NCI-H1417 treated with DMSO at 0.1 percent for 48 hours (cell line): ENCODE measurements at regions not wholly inside any gene's neighbourhood (a gene's known extent, or its start where the extent isn't known, plus 50 kb on each side); places are given as distances from the start of the nearest gene placed in this dataset.
"Not testable (repeated sequence)": the region's sequence is repeated elsewhere in the genome, so short reads cannot be mapped to it uniquely, and the experiment has no call there.

Experiments
- DNase-seq: peaks from one replicate; lab custom pipeline; 2025; lab: John Stamatoyannopoulos, UW

DNA sequence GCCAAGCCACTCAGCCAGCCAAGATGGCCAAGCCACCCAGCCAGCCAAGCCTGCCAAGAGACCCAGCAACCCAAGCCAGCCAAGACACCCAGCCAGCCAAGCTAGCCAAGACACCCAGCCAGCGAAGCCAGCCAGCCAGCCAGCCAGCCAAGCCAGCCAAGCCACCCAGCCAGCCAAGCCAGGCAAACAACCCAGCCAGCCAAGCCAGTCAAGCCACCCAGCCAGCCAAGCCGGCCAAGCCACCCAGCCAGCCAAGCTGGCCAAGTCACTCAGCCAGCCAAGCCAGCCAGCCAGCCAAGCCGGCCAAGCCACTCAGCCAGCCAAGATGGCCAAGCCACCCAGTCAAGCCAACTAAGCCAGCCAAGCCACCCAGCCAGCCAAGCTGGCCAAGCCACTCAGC lies 337.5 kb upstream of the PLGLB2 start:
- DNase-seq = not testable (repeated sequence)

DNA sequence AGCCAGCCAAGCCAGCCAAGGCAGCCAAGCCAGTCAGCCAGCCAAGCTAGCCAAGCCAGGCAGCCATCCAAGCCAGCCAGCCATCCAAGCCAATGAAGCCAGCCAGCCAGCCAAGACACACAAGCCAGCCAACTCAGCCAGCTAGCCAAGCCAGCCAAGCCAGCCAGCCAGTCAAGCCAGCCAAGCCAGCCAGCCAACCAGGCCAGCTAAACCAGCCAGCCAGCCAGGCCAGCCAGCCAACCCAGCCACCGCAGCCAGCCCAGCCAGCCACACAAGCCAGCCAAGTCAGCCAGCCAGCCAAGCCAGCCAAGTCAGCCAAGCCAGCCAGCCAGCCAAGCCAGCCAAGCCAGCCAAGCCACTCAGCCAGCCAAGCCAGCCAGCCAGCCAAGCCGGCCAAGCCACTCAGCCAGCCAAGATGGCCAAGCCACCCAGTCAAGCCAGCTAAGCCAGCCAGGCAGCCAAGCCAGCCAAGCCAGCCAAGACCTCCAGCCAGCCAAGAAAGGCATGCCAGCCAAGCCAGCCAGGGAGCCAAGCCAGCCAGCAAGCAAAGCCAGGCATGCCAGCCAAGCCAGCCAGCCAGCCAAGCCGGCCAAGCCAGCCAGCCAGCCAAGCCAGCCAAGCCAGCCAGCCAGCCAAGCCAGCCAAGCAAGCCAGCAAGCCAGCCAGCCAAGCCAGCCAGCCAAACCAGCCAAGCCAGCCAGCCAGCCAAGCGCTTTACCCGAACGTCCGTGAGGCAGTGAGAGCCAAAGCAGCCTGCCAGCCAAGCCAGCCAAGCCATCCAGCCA lies 335.7 kb upstream of the PLGLB2 start:
- not testable (repeated sequence) for DNase-seq

DNA sequence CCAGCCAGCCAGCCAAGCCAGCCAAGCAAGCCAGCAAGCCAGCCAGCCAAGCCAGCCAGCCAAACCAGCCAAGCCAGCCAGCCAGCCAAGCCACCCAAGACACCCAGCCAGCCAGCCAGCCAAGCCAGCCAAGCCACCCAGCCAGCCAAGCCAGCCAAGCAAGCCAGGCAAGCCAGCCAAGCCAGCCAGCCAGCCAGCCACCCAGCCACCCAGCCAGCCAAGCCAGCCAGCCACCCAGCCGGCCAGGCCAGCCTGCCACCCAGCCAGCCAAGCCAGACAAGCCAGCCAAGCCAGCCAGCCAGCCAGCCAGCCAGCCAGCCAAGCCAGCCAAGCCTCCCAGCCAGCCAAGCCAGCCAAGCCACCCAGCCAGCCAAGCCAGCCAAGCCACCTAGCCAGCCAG lies 333.6 kb upstream of the PLGLB2 start:
- DNase-seq = not testable (repeated sequence)

DNA sequence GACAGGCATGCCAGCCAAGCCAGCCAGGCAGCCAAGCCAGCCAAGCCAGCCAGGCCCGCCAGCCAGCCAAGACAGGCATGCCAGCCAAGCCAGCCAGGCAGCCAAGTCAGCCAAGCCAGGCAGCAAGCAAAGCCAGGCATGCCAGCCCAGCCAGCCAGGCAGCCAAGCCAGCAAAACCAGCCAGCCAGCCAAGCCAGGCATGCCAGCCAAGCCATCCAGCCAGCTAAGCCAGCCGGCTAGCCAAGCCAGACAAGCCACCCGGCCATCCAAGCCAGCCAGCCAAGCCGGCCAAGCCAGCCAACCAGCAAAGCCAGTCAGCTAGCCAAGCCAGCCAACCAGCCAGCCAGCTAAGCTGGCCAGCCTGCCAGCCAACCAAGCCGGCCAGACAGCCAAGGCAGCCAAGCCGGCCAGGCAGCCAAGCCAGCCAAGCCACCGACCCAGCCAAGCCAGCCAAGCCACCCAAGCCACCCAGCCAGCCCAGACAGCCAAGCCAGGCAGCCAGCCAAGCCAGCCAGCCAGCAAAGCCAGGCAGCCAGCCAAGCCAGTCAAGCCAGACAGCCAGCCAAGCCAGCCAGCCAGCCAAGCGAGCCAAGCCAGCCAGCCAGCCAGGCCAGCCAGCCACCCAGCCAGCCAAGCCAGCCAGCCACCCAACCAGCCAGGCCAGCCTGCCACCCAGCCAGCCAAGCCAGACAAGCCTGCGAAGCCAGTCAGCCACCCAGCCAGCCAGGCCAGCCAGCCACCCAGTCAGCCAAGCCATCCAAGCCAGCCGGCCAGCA lies 332.9 kb upstream of the PLGLB2 start:
- not testable (repeated sequence) for DNase-seq

DNA sequence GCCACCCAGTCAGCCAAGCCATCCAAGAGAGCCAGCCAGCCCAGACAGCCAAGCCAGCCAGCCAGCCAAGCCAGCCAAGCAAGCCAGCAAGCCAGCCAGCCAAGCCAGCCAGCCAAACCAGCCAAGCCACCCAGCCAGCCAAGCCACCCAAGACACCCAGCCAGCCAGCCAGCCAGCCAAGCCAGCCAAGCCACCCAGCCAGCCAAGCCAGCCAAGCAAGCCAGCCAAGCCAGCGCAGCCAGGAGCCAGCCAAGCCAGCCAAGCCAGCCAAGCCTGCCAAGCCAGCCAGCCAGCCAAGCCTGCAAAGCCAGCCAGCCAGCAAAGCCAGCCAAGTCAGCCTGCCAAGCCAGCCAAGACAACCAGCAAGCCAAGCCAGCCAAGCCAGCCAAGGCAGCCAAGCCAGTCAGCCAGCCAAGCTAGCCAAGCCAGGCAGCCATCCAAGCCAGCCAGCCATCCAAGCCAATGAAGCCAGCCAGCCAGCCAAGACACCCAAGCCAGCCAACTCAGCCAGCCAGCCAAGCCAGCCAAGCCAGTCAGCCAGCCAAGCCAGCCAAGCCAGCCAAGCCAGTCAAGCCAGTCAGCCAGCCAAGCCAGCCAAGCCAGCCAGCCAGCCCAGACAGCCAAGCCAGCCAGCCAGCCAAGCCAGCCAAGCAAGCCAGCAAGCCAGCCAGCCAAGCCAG lies 332.2 kb upstream of the PLGLB2 start:
- not testable (repeated sequence) for DNase-seq

DNA sequence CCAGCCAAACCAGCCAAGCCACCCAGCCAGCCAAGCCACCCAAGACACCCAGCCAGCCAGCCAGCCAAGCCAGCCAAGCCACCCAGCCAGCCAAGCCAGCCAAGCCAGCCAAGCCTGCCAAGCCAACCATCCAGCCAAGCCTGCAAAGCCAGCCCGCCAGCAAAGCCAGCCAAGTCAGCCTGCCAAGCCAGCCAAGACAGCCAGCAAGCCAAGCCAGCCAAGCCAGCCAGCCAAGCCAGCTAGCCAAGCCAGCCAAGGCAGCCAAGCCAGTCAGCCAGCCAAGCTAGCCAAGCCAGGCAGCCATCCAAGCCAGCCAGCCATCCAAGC lies 331.7 kb upstream of the PLGLB2 start:
- DNase-seq = not testable (repeated sequence)

DNA sequence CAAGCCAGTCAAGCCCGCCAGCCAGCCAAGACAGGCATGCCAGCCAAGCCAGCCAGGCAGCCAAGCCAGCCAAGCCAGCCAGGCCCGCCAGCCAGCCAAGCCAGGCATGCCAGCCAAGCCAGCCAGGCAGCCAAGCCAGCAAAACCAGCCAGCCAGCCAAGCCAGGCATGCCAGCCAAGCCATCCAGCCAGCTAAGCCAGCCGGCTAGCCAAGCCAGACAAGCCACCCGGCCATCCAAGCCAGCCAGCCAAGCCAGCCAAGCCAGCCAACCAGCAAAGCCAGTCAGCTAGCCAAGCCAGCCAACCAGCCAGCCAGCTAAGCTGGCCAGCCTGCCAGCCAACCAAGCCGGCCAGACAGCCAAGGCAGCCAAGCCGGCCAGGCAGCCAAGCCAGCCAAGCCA lies 330.7 kb upstream of the PLGLB2 start:
- not testable (repeated sequence) for DNase-seq

DNA sequence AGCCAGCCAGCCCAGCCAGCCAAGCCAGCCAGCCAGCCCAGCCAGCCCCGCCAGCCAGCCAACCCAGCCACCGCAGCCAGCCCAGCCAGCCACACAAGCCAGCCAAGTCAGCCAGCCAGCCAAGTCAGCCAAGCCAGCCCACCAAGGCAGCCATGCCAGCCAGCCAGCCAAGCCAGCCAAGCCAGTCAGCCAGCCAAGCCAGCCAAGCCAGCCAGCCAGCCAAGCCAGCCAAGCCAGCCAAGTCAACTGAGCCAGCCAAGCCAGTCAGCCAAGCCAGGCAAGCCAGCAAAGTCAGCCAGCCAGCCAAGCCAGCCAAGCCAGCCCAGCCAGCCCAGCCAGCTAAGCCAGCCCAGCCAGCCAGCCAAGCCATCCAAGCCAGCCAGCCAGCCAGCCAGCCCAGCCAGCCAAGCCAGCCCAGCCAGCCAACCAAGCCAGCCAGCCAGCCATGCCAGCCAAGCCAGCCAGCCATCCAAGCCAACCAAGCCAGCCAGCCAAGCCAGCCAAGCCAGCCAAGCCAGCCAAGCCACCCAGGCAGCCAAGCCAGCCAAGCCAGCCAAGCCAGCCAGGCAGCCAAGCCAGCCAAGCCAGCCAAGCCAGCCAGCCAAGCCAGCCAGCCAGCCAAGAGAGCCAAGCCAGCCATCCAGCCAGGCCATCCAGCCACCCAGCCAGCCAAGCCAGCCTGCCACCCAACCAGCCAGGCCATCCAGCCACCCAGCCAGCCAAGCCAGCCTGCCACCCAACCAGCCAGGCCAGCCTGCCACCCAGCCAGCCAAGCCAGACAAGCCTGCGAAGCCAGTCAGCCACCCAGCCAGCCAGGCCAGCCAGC lies 329.9 kb upstream of the PLGLB2 start:
- DNase-seq = not testable (repeated sequence)

DNA sequence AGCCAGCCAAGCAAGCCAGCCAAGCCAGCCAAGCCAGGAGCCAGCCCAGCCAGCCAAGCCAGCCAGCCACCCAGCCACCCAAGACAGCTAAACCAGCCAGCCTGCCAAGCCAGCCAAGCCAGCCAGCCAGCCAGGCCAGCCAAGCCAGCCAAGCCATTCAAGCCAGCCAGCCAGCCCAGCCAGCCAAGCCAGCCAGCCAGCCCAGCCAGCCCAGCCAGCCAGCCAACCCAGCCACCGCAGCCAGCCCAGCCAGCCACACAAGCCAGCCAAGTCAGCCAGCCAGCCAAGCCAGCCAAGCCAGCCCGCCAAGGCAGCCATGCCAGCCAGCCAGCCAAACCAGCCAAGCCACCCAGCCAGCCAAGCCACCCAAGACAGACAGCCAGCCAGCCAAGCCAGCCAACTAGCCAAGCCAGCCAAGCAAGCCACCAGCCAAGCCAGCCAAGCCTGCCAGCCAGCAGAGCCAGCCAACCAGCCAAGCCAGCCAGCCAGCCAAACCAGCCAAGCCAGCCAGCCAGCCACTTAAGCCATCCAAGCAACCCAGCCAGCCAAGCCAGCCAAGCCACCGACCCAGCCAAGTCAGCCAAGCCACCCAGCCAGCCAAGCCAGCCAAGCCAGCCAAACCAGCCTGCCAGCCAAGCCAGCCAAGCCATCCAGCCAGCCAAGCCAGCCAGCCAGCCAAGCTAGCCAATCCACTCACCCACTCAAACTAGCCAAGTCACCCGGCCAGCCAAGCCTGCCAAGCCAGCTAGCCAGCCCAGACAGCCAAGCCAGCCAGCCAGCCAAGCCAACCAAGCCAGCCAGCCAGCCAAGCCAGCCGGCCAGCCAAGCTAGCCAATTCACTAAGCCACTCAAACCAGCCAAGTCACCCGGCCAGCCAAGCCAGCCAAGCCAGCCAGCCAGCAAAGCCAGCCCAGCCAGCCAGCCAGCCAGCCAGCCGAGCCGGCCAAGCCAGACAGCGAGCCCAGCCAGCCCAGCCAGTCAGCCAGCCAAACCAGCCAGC lies 328.8 kb upstream of the PLGLB2 start:
- not testable (repeated sequence) for DNase-seq

DNA sequence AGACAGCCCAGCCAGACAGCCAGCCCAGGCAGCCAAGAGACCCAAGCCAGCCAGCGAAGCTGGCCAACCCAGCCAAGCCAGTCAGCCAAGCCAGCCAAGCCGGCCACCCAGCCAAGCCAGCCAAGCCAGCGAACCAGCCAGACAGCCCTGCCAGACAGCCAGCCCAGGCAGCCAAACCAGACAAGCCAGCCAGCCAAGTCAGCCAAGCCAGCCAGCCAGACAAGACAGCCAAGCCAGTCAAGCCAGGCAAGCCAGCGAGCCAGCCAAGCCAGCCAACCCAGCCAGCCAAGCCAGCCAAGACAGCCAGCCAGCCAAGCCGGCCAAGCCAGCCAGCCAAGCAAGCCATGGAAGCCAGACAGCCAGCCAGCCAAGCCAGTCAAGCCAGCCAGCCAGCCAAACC lies 327.9 kb upstream of the PLGLB2 start:
- DNase-seq = not testable (repeated sequence)

DNA sequence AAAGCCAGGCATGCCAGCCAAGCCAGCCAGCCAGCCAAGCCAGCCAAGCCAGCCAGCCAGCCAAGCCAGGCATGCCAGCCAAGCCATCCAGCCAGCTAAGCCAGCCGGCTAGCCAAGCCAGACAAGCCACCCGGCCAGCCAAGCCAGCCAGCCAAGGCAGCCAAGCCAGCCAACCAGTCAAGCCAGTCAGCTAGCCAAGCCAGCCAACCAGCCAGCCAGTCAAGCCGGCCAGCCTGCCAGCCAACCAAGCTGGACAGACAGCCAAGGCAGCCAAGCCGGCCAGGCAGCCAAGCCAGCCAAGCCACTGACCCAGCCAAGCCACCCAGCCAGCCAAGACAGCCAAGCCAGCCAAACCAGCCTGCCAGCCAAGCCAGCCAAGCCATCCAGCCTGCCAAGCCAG lies 326.9 kb upstream of the PLGLB2 start:
- not testable (repeated sequence) for DNase-seq

DNA sequence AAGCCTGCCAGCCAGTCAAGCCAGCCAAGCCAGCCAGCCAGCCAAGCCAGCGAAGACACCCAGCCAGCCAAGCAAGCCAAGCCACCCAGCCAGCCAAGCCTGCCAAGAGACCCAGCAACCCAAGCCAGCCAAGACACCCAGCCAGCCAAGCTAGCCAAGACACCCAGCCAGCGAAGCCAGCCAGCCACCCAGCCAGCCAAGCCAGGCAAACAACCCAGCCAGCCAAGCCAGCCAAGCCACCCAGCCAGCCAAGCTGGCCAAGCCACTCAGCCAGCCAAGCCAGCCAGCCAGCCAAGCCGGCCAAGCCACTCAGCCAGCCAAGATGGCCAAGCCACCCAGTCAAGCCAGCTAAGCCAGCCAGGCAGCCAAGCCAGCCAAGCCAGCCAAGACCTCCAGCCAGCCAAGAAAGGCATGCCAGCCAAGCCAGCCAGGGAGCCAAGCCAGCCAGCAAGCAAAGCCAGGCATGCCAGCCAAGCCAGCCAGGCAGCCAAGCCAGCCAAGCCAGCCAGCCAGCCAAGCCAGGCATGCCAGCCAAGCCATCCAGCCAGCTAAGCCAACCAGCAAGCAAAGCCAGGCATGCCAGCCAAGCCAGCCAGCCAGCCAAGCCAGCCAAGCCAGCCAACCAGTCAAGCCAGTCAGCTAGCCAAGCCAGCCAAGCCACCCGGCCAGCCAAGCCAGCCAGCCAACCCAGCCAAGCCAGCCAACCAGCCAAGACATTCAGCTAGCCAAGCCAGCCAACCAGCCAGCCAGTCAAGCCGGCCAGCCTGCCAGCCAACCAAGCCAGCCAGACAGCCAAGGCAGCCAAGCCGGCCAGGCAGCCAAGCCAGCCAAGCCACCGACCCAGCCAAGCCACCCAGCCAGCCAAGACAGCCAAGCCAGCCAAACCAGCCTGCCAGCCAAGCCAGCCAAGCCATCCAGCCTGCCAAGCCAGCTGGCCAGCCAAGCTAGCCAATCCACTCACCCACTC lies 323.8 kb upstream of the PLGLB2 start:
- DNase-seq = not testable (repeated sequence)

DNA sequence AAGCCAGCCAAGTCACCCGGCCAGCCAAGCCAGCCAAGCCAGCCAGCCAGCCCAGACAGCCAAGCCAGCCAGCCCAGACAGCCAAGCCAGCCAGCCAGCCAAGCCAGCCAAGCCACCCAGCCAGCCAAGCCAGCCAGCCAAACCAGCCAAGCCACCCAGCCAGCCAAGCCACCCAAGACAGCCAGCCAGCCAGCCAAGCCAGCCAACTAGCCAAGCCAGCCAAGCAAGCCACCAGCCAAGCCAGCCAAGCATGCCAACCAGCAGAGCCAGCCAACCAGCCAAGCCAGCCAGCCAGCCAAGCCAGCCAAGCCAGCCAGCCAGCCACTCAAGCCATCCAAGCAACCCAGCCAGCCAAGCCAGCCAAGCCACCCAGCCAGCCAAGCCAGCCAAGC lies 323.1 kb upstream of the PLGLB2 start:
- not testable (repeated sequence) for DNase-seq

DNA sequence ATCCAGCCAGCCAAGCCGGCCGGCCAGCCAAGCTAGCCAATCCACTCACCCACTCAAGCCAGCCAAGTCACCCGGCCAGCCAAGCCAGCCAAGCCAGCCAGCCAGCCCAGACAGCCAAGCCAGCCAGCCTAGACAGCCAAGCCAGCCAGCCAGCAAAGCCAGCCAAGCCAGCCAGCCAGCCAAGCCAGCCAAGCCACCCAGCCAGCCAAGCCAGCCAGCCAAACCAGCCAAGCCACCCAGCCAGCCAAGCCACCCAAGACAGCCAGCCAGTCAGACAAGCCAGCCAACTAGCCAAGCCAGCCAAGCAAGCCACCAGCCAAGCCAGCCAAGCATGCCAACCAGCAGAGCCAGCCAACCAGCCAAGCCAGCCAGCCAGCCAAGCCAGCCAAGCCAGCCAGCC lies 322.7 kb upstream of the PLGLB2 start:
- not testable (repeated sequence) for DNase-seq

DNA sequence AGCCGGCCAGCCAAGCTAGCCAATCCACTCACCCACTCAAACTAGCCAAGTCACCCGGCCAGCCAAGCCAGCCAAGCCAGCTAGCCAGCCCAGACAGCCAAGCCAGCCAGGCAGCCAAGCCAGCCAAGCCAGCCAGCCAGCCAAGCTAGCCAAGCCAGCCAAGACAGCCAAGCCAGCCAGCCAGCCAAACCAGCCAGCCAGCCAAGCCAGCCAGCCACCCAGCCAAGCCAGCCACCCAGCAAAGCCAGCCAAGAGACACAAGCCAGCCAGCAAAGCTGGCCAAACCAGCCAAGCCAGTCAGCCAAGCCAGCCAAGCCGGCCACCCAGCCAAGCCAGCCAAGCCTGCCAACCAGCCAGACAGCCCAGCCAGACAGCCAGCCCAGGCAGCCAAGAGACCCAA lies 322.2 kb upstream of the PLGLB2 start:
- DNase-seq = not testable (repeated sequence)

DNA sequence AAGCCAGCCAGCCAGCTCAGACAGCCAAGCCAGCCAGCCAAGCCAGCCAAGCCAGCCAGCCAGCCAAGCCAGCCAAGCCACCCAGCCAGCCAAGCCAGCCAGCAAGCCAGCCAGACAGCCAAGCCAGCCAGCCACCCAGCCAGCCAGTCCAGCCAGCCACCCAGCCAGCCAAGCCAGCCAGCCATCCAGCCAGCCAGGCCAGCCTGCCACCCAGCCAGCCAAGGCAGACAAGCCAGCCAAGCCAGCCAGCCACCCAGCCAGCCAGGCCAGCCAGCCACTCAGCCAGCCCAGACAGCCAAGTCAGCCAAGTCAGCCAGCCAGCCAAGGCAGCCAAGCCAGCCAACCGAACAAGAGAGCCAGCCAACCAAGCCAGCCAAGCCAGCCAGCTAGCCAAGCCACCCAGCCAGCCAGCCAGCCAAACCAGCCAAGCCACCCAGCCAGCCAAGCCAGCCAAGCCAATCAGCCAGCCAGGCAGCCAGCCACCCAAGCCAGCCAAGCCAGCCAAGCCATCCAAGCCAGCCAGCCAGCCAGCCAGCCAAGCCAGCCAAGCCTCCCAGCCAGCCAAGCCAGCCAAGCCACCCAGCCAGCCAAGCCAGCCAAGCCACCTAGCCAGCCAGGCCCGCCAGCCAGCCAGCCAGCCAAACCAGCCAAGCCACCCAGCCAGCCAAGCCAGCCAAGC lies 319.3 kb upstream of the PLGLB2 start:
- DNase-seq = not testable (repeated sequence)

DNA sequence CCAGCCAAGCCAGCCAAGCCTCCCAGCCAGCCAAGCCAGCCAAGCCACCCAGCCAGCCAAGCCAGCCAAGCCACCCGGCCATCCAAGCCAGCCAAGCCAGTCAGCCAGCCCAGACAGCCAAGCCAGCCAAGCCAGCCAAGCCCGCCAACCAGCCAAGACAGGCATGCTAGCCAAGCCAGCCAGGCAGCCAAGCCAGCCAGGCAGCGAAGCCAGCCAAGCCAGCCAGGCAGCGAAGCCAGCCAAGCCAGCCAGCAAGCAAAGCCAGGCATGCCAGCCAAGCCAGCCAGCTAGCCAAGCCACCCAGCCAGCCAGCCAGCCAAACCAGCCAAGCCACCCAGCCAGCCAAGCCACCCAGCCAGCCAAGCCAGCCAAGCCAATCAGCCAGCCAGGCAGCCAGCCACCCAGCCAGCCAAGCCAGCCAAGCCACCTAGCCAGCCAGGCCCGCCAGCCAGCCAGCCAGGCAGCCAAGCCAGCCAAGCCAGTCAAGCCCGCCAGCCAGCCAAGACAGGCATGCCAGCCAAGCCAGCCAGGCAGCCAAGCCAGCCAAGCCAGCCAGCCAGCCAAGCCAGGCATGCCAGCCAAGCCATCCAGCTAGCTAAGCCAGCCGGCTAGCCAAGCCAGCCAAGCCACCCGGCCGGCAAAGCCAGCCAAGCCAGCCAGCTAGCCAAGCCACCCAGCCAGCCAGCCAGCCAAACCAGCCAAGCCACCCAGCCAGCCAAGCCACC lies 318.5 kb upstream of the PLGLB2 start:
- not testable (repeated sequence) for DNase-seq

DNA sequence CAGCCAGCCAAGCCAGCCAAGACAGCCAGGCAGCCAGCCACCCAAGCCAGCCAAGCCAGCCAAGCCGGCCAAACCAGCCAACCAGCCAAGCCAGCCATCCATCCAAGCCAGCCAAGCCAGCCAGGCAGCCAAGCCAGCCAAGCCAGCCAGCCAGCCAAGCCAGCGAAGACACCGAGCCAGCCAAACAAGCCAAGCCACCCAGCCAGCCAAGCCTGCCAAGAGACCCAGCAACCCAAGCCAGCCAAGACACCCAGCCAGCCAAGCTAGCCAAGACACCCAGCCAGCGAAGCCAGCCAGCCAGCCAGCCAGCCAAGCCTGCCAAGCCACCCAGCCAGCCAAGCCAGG lies 318.0 kb upstream of the PLGLB2 start:
- not testable (repeated sequence) for DNase-seq
